GM23338 (cell line): ENCODE measurements at regions not wholly inside any gene's neighbourhood (a gene's known extent, or its start where the extent isn't known, plus 50 kb on each side); places are given as distances from the start of the nearest gene placed in this dataset.

ENCODE experiments used
- ATAC-seq: fragments of 200-7000 bp; cut with Tn5 transposase; 3 replicates; pipeline ENCODE4 v1.9.1; 2020
- DNase-seq: peaks from one replicate; pipeline ENCODE4 v3.0.0-alpha.2; 2015; ENCODE audit warnings: low spot score
- H2AFZ ChIP-seq: fragments of 200-600 bp; sonication (generic); 2 replicates; pipeline ENCODE4 v1.8.0; 2016; ENCODE audit warnings: antibody characterized with exemption, mild to moderate bottlenecking, moderate library complexity
- H3F3A ChIP-seq: fragments of 200-600 bp; sonication (generic); replicated peaks from 2 replicates; pipeline ENCODE4 v1.8.0; 2017; ENCODE audit warnings: antibody characterized with exemption, mixed run types, low read depth
- H3K27ac ChIP-seq: fragments of 200-600 bp; sonication (generic); 2 replicates; pipeline ENCODE4 v1.6.1; 2016; ENCODE audit warnings: low read depth
- H3K27me3 ChIP-seq: fragments of 200-600 bp; sonication (generic); 2 replicates; pipeline ENCODE4 v1.8.0; 2016; ENCODE audit warnings: mild to moderate bottlenecking, mixed run types, moderate library complexity; ENCODE audit not compliant: insufficient read depth
- H3K36me3 ChIP-seq: fragments of 200-600 bp; sonication (generic); 2 replicates; pipeline ENCODE4 v1.8.0; 2016; ENCODE audit warnings: mild to moderate bottlenecking; ENCODE audit not compliant: insufficient read depth
- H3K4me1 ChIP-seq: fragments of 200-600 bp; sonication (generic); 2 replicates; pipeline ENCODE4 v1.8.0; 2016; ENCODE audit warnings: mild to moderate bottlenecking, moderate library complexity; ENCODE audit not compliant: insufficient read depth
- H3K4me2 ChIP-seq: fragments of 200-600 bp; sonication (generic); 2 replicates; pipeline ENCODE4 v1.7.1; 2017; ENCODE audit warnings: mixed run types
- H3K4me3 ChIP-seq: fragments of 200-600 bp; sonication (generic); 2 replicates; pipeline ENCODE4 v1.6.1; 2016; ENCODE audit warnings: mixed run types
- H3K79me2 ChIP-seq: fragments of 200-600 bp; sonication (generic); replicated peaks from 2 replicates; pipeline ENCODE4 v1.8.0; 2017; ENCODE audit warnings: mild to moderate bottlenecking; ENCODE audit not compliant: insufficient read depth
- H3K9me2 ChIP-seq: fragments of 200-600 bp; sonication (generic); 2 replicates; pipeline ENCODE4 v1.8.0; 2017; ENCODE audit not compliant: insufficient read depth
- H4K20me1 ChIP-seq: fragments of 200-600 bp; sonication (generic); replicated peaks from 2 replicates; pipeline ENCODE4 v1.8.0; 2017; ENCODE audit warnings: mild to moderate bottlenecking; ENCODE audit not compliant: insufficient read depth
- H3K27ac Mint-ChIP-seq: 2 replicates; pipeline ENCODE4 v1.8.0; 2020; ENCODE audit warnings: inconsistent platforms, mild to moderate bottlenecking, moderate library complexity, mixed read lengths
- H3K27me3 Mint-ChIP-seq: 3 replicates; pipeline ENCODE4 v1.8.0; 2022; ENCODE audit warnings: low read depth, mild to moderate bottlenecking, moderate library complexity, mixed read lengths, inconsistent platforms; ENCODE audit not compliant: insufficient read depth, poor library complexity
- H3K36me3 Mint-ChIP-seq: 3 replicates; pipeline ENCODE4 v1.8.0; 2021; ENCODE audit warnings: low read depth, mild to moderate bottlenecking, inconsistent platforms, moderate library complexity, mixed read lengths
- H3K4me1 Mint-ChIP-seq: 3 replicates; pipeline ENCODE4 v1.8.0; 2020; ENCODE audit warnings: mild to moderate bottlenecking, inconsistent platforms, mixed read lengths
- H3K4me3 Mint-ChIP-seq: 3 replicates; pipeline ENCODE4 v1.8.0; 2021; ENCODE audit warnings: moderate library complexity, mild to moderate bottlenecking, inconsistent platforms, mixed read lengths
- H3K9me3 Mint-ChIP-seq: 3 replicates; pipeline ENCODE4 v1.8.0; 2020; ENCODE audit warnings: moderate library complexity, mild to moderate bottlenecking, inconsistent platforms, mixed read lengths
- CREB1 ChIP-seq: fragments of 250-450 bp; sonication (Bioruptor Pico); IDR thresholded peaks from 2 replicates; pipeline ENCODE4 v1.5.0; 2020; ENCODE audit warnings: low read depth, mild to moderate bottlenecking, moderate library complexity
- CTCF ChIP-seq, 2 experiments: fragments of 200-600 bp in 1 of 2; sonication (generic) in 1 of 2; conservative IDR thresholded peaks; 2 replicates each; pipeline versions ENCODE4 v1.5.1 to v1.6.1; 2016 to 2017; ENCODE audit warnings: antibody characterized with exemption in 2 of 2, low read depth in 2 of 2, mild to moderate bottlenecking in 2 of 2, moderate library complexity in 1 of 2
- ETS1 ChIP-seq: IDR thresholded peaks from 2 replicates; pipeline ENCODE4 v1.6.1; 2016; ENCODE audit warnings: antibody characterized with exemption
- EZH2 ChIP-seq: fragments of 200-600 bp; sonication (generic); IDR thresholded peaks from one replicate; pipeline ENCODE4 v1.8.0; 2017; ENCODE audit warnings: antibody characterized with exemption, mild to moderate bottlenecking, low read depth; ENCODE audit not compliant: unreplicated experiment
- EZH2phosphoT487 ChIP-seq: fragments of 200-600 bp; sonication (generic); IDR thresholded peaks from one replicate; pipeline ENCODE4 v1.8.1; 2018; ENCODE audit warnings: antibody characterized with exemption; ENCODE audit not compliant: unreplicated experiment
- JUNB ChIP-seq: IDR thresholded peaks from one replicate; pipeline ENCODE4 v1.6.1; 2016; ENCODE audit warnings: antibody characterized with exemption; ENCODE audit not compliant: unreplicated experiment
- NANOG ChIP-seq: IDR thresholded peaks from 2 replicates; pipeline ENCODE4 v1.6.1; 2016; ENCODE audit warnings: antibody characterized with exemption, borderline replicate concordance
- POLR2AphosphoS5 ChIP-seq: IDR thresholded peaks from 2 replicates; pipeline ENCODE4 v1.6.1; 2016; ENCODE audit warnings: antibody characterized with exemption, low read depth
- REST ChIP-seq: IDR thresholded peaks from one replicate; pipeline ENCODE4 v1.6.1; 2018; ENCODE audit warnings: antibody characterized with exemption; ENCODE audit not compliant: unreplicated experiment
- STAT1 ChIP-seq: IDR thresholded peaks from one replicate; pipeline ENCODE4 v1.6.1; 2016; ENCODE audit warnings: antibody characterized with exemption; ENCODE audit not compliant: unreplicated experiment
- ZNF114 ChIP-seq: fragments of 250-450 bp; sonication (Bioruptor Pico); IDR thresholded peaks from 2 replicates; pipeline ENCODE4 v1.5.0; 2020; ENCODE audit warnings: mild to moderate bottlenecking, moderate library complexity
- ZNF331 ChIP-seq: fragments of 250-450 bp; sonication (Bioruptor Pico); IDR thresholded peaks from 2 replicates; pipeline ENCODE4 v1.5.0; 2020; ENCODE audit warnings: low read depth, mild to moderate bottlenecking, moderate library complexity
- ZNF462 ChIP-seq: fragments of 250-450 bp; sonication (Bioruptor Pico); IDR thresholded peaks from 2 replicates; pipeline ENCODE4 v1.5.0; 2020; ENCODE audit warnings: mild to moderate bottlenecking, moderate library complexity

- Mint-ChIP-seq H3K27me3 (peaks cover 1% of the 10 kb centered on the region), H3K4me1 (peaks cover 21% of the 10 kb centered on the region; the same call in 2 of the 3 replicates), H3K27ac (no peak overlapping the region), H3K36me3 (no peaks in the 10 kb centered on the region), H3K9me3 (no peaks in the 10 kb centered on the region), H3K4me3 (no peak overlapping the region)
- DNase-seq (peak; percentile 38), ATAC-seq (peak; percentile 89)
- H3K9me2 ChIP-seq, result peaks cover 3% of the 10 kb centered on the region; the same call in 1 of the 2 replicates
- no peak for TF ChIP-seq CTCF (conservative IDR thresholded peaks at IDR 0.05; ENCODE audit: low read depth in 2 of 2)
- TF ChIP-seq POLR2AphosphoS5, result no peak
- no peak for TF ChIP-seq STAT1
- no peak for TF ChIP-seq CREB1
- TF ChIP-seq NANOG, result no peak
- TF ChIP-seq ETS1, result no peak
- no peak for TF ChIP-seq ZNF462 (CRISPR knock-in tag)
- no peak for TF ChIP-seq EZH2phosphoT487
- no peak for TF ChIP-seq ZNF114
- TF ChIP-seq ZNF331 (CRISPR knock-in tag), result no peak
- TF ChIP-seq REST, result no peak
- no peak for TF ChIP-seq JUNB
- no peak for TF ChIP-seq EZH2
- H3F3A ChIP-seq, result no peaks in the 10 kb centered on the region
- peak overlapping the region; percentile 23; the same call in 1 of the 2 replicates for H2AFZ ChIP-seq
- H3K4me3 ChIP-seq, result no peak overlapping the region
- H3K79me2 ChIP-seq, result no peaks in the 10 kb centered on the region
- no peaks in the 10 kb centered on the region for H3K27me3 ChIP-seq
- H3K4me2 ChIP-seq, result no peak overlapping the region
- no peaks in the 10 kb centered on the region for H3K36me3 ChIP-seq
- no peaks in the 10 kb centered on the region for H4K20me1 ChIP-seq
- H3K27ac ChIP-seq, result no peak overlapping the region
- no peaks in the 10 kb centered on the region for H3K4me1 ChIP-seq
Observed at GRCh38 chr14:49033131-49033530, 553.0 kb downstream of the RPS29 start.
